Osteoblast (primary cell): ENCODE measurements at regions not wholly inside any gene's neighbourhood (a gene's known extent, or its start where the extent isn't known, plus 50 kb on each side); places are given as distances from the start of the nearest gene placed in this dataset.

Experiments used
- DNase-seq: peaks from one replicate; pipeline ENCODE4 v3.0.0; 2011; ENCODE audit warnings: low spot score, mixed read lengths; ENCODE audit not compliant: insufficient read length; ENCODE audit errors: missing footprints
- H2AFZ ChIP-seq: 2 replicates; pipeline ENCODE4 v1.6.0; 2011; ENCODE audit warnings: mild to moderate bottlenecking, low read length
- H3K27ac ChIP-seq: 2 replicates; pipeline ENCODE4 v1.5.1; 2011; ENCODE audit warnings: mild to moderate bottlenecking, low read depth, low read length, moderate library complexity
- H3K27me3 ChIP-seq: 2 replicates; pipeline ENCODE4 v1.6.0; 2012; ENCODE audit warnings: mild to moderate bottlenecking, control low read depth, inconsistent platforms, low read length, moderate library complexity; ENCODE audit not compliant: insufficient read depth
- H3K36me3 ChIP-seq: 2 replicates; pipeline ENCODE4 v1.5.1; 2011; ENCODE audit warnings: mild to moderate bottlenecking, low read length, control low read depth, moderate library complexity; ENCODE audit not compliant: insufficient read depth
- H3K4me1 ChIP-seq: 2 replicates; pipeline ENCODE4 v1.5.1; 2011; ENCODE audit warnings: mild to moderate bottlenecking, low read length, control low read depth, moderate library complexity; ENCODE audit not compliant: insufficient read depth
- H3K4me2 ChIP-seq: 2 replicates; pipeline ENCODE4 v1.6.0; 2011; ENCODE audit warnings: mild to moderate bottlenecking, low read length; ENCODE audit not compliant: insufficient read depth
- H3K4me3 ChIP-seq: fragments of 200-600 bp; sonication (generic); 3 replicates; pipeline ENCODE4 v1.5.1; 2012; ENCODE audit warnings: mild to moderate bottlenecking, low read length, inconsistent platforms; ENCODE audit not compliant: insufficient read depth
- H3K79me2 ChIP-seq: 2 replicates; pipeline ENCODE4 v1.6.0; 2012; ENCODE audit warnings: mild to moderate bottlenecking, low read length, control low read depth, inconsistent platforms; ENCODE audit not compliant: insufficient read depth
- H3K9me3 ChIP-seq: 2 replicates; pipeline ENCODE4 v1.5.1; 2011; ENCODE audit warnings: low read depth, low read length, control low read depth
- H4K20me1 ChIP-seq: 2 replicates; pipeline ENCODE4 v1.6.0; 2012; ENCODE audit warnings: mild to moderate bottlenecking, low read length, control low read depth; ENCODE audit not compliant: insufficient read depth
- CTCF ChIP-seq: IDR thresholded peaks from 2 replicates; pipeline ENCODE4 v1.5.1; 2011; ENCODE audit warnings: mild to moderate bottlenecking, low read depth, low read length, moderate library complexity; ENCODE audit errors: extremely low read depth

GRCh38 chr5:17143335-17143734, 74.1 kb upstream of the BASP1 start:
- Histone ChIP-seq H3K27me3 (no peaks in the 10 kb centered on the region), H3K9me3 (no peaks in the 10 kb centered on the region), H3K27ac (no peak overlapping the region), H4K20me1 (no peaks in the 10 kb centered on the region), H3K36me3 (no peaks in the 10 kb centered on the region), H3K4me1 (peaks cover 6% of the 10 kb centered on the region), H3K79me2 (no peaks in the 10 kb centered on the region), H2AFZ (no peak overlapping the region), H3K4me2 (no peak overlapping the region), H3K4me3 (no peak overlapping the region)
- no peak for TF ChIP-seq CTCF
- DNase-seq = no peak

- Histone ChIP-seq H3K4me1 (peaks cover 4% of the 10 kb centered on the region), H4K20me1 (no peaks in the 10 kb centered on the region), H3K4me2 (no peak overlapping the region), H3K27me3 (no peaks in the 10 kb centered on the region), H3K27ac (no peak overlapping the region), H3K9me3 (no peaks in the 10 kb centered on the region), H3K36me3 (no peaks in the 10 kb centered on the region), H2AFZ (no peak overlapping the region), H3K79me2 (no peaks in the 10 kb centered on the region), H3K4me3 (no peak overlapping the region)
- DNase-seq = no peak
- TF ChIP-seq CTCF = no peak
Measured at GRCh38 chr5:17146280-17146841, 71.1 kb upstream of the BASP1 start.

- Histone ChIP-seq H2AFZ (no peak overlapping the region), H3K4me2 (no peak overlapping the region), H3K9me3 (no peaks in the 10 kb centered on the region), H3K4me3 (no peak overlapping the region), H3K36me3 (no peaks in the 10 kb centered on the region), H4K20me1 (no peaks in the 10 kb centered on the region), H3K4me1 (peaks cover 4% of the 10 kb centered on the region), H3K27ac (no peak overlapping the region), H3K27me3 (no peaks in the 10 kb centered on the region), H3K79me2 (no peaks in the 10 kb centered on the region)
- no peak for TF ChIP-seq CTCF
- DNase-seq = no peak
Measured at GRCh38 chr5:17147170-17147569, 70.3 kb upstream of the BASP1 start.

- H3K36me3 ChIP-seq = no peaks in the 10 kb centered on the region
- H4K20me1 ChIP-seq = no peaks in the 10 kb centered on the region
- H3K4me2 ChIP-seq = no peak overlapping the region
- no peaks in the 10 kb centered on the region for H3K27me3 ChIP-seq
- H3K9me3 ChIP-seq = no peaks in the 10 kb centered on the region
- H2AFZ ChIP-seq = no peak overlapping the region
- DNase-seq = no peak
- no peak overlapping the region for H3K27ac ChIP-seq
- TF ChIP-seq CTCF = no peak
- H3K4me3 ChIP-seq = no peak overlapping the region
- H3K79me2 ChIP-seq = no peaks in the 10 kb centered on the region
- peaks cover 4% of the 10 kb centered on the region for H3K4me1 ChIP-seq
Measured at GRCh38 chr5:17147617-17148016, 69.8 kb upstream of the BASP1 start.
